ENCODE measurements at regions not wholly inside any gene's neighbourhood (a gene's known extent, or its start where the extent isn't known, plus 50 kb on each side); places are given as distances from the start of the nearest gene placed in this dataset.

DNA sequence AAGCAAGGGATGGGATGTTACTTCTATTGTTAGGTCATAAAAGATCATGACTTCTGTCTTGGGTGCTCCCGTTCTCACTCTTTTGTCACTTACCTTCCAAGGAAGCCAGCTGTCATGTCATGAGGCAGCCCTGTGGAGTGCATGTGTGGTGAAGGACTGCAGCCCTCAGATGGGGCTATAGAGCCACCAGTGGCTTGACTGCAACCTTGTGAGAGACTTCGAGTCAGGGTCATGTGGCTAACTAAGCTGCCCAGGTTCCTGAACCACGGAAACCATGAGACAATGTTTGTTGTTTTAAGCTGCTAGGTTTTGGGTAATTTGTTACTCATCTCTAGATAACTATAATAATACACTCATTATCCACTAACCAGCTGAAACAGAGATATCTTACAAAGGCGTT lies 477.1 kb downstream of the BTBD3 start:
- no peaks in the 10 kb centered on the region for H3K27me3 ChIP-seq
- no peaks in the 10 kb centered on the region for H3K4me1 ChIP-seq
- no peak overlapping the region for H3K4me3 ChIP-seq
- H3K27ac ChIP-seq = no peak overlapping the region
- no peak for TF ChIP-seq POLR2A (IDR thresholded peaks at IDR 0.05)
- no peak for TF ChIP-seq CTCF (IDR thresholded peaks at IDR 0.05)
- no peak for DNase-seq
- H3K36me3 ChIP-seq = no peaks in the 10 kb centered on the region
- no peaks in the 10 kb centered on the region for H3K9me3 ChIP-seq

DNA sequence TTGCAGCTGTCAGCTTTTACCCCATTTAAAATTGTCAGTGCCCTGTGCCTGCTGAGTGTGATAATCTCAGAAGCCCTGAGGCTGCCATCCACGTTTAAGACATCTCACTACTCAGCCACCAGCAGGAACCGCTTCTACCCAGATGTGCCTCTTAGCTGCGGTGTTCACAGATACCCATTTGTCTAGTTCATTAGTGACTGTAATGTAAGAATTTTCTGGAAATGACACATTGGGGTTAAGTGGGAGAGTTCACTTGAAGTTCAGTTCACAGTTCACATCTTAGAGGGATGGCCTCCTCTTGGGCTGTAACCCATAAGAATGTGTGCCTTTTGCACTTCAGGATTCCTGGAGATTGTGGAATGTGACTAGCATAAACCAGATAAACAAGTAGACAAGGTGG lies 477.7 kb downstream of the BTBD3 start:
- DNase-seq = no peak
- H3K4me3 ChIP-seq = no peak overlapping the region
- H3K27me3 ChIP-seq = no peaks in the 10 kb centered on the region
- no peaks in the 10 kb centered on the region for H3K36me3 ChIP-seq
- no peak overlapping the region for H3K27ac ChIP-seq
- H3K4me1 ChIP-seq = no peaks in the 10 kb centered on the region
- H3K9me3 ChIP-seq = no peaks in the 10 kb centered on the region
- TF ChIP-seq CTCF (IDR thresholded peaks at IDR 0.05) (no peak), POLR2A (IDR thresholded peaks at IDR 0.05) (no peak)

- no peaks in the 10 kb centered on the region for H3K36me3 ChIP-seq
- H3K9me3 ChIP-seq = no peaks in the 10 kb centered on the region
- no peak for DNase-seq
- no peaks in the 10 kb centered on the region for H3K4me1 ChIP-seq
- no peak overlapping the region for H3K4me3 ChIP-seq
- no peak overlapping the region for H3K27ac ChIP-seq
- no peaks in the 10 kb centered on the region for H3K27me3 ChIP-seq
- TF ChIP-seq CTCF (IDR thresholded peaks at IDR 0.05) = no peak
- no peak for TF ChIP-seq POLR2A (IDR thresholded peaks at IDR 0.05)
Measured at GRCh38 chr20:12395760-12396159, 478.1 kb downstream of the BTBD3 start.

DNA sequence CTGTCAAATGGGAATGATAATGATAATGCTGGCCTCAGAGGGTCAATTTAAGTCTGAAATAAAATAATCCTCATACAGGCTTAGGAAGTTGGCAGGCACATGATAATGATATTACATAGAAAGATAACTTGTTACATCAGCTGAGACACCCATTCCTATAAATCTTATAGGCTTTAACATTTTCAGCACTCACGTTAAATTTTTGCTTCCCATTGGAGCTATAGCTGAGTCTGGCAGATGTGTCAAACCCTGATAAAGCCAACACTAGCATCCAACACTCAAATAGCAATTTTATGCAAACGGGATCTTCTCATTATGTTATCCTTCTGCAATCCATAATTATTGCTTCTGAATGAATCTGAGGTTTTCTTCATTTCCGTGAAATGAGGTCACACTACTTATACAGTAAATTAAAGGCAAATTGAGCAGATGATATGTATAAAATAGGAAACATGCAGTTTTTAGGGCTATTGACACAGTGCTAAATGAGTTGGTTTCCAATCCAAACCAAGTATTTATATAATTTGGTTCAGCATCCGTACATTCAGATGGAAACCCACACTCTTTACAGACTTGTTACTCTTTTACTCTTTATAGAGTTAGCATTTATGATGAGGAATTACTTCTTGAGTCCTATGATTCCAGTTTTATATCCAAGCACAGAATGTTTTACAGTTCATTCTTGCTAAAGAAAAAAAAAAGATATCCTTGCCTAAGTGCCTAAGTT lies 481.6 kb downstream of the BTBD3 start:
- Histone ChIP-seq H3K4me1 (no peaks in the 10 kb centered on the region), H3K36me3 (no peaks in the 10 kb centered on the region), H3K9me3 (no peaks in the 10 kb centered on the region), H3K27me3 (no peaks in the 10 kb centered on the region), H3K27ac (no peak overlapping the region), H3K4me3 (no peak overlapping the region)
- no peak for DNase-seq
- no peak for TF ChIP-seq CTCF (IDR thresholded peaks at IDR 0.05)
- TF ChIP-seq POLR2A (IDR thresholded peaks at IDR 0.05) = no peak

DNA sequence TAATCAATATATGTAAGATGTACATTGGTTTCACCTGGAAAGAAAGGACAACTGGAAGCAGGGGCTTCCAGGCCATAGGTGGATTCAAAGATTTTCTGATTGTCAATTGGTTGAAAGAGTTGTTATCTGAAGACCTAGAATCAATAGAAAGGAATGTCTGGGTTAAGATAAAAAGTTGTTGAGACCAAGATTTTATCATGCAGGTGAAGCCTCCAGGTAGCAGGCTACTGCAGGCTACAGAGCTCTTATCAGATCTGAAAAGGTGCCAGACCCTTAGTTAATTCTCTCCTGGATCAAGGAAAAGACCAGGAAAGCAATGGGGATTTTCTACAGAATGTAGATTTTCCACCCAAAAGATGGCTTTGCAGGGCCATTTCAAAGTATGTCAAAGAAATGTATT lies 487.2 kb downstream of the BTBD3 start:
- Histone ChIP-seq H3K36me3 (no peaks in the 10 kb centered on the region), H3K9me3 (peaks cover 0 to 4% (median 0%) of the 10 kb centered on the region in 4 donors), H3K27me3 (no peaks in the 10 kb centered on the region), H3K4me1 (no peaks in the 10 kb centered on the region), H3K27ac (no peak overlapping the region), H3K4me3 (no peak overlapping the region)
- DNase-seq = no peak
- TF ChIP-seq POLR2A (IDR thresholded peaks at IDR 0.05) (no peak), CTCF (IDR thresholded peaks at IDR 0.05) (no peak)

DNA sequence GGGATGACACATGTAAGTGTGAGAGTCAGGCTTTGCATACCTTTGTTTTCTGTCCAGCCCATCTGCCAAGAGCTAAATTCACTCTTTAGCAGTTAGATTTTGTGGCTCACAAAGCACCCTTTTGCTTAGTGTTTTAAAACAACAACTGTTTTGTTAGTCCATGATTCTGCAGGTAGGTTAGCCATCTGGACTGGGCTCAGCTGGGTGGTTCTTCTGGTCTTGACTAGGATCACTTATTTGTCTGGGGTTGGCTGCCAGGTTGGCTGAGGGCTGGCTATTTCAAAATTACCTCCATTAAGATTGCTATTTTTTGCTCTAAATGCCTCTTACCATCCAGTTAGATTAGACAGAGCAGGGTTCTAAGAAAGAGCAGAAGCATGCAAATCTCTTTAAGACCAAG lies 489.3 kb downstream of the BTBD3 start:
- Histone ChIP-seq H3K4me3 (no peak overlapping the region), H3K27ac (no peak overlapping the region), H3K4me1 (no peaks in the 10 kb centered on the region), H3K9me3 (peaks cover 0 to 4% (median 0%) of the 10 kb centered on the region in 4 donors), H3K36me3 (no peaks in the 10 kb centered on the region), H3K27me3 (no peaks in the 10 kb centered on the region)
- DNase-seq = no peak
- TF ChIP-seq CTCF (IDR thresholded peaks at IDR 0.05) (no peak), POLR2A (IDR thresholded peaks at IDR 0.05) (no peak)
